GM18907 (cell line): ENCODE measurements at regions not wholly inside any gene's neighbourhood (a gene's known extent, or its start where the extent isn't known, plus 50 kb on each side); places are given as distances from the start of the nearest gene placed in this dataset.

ENCODE experiments used
- ATAC-seq: cut with Tn5 transposase; IDR thresholded peaks from one replicate; pipeline ENCODE4 v1.9.1; 2021; ENCODE audit warnings: mild to moderate bottlenecking, moderate library complexity; ENCODE audit not compliant: unreplicated experiment

DNA sequence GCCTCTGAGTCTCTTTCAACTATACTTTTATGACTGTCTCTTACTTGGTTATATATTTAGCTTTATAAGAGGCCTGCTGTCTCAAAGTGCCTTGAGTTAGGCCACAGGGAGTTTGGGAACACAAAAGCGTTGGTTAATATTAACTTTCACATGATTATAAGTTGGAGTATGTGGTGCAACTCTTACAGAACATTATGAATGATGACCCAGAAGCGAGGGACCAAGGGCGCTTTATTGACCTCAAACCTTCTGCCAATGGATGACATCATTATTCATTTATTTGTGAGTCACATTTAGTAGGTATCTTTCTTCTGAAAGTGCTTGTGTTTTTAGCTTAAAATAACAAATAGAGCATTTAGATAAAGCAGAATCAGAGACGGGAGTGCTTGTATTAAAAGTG, 298.0 kb upstream of the ZC3H12C start:
- no peak for ATAC-seq

DNA sequence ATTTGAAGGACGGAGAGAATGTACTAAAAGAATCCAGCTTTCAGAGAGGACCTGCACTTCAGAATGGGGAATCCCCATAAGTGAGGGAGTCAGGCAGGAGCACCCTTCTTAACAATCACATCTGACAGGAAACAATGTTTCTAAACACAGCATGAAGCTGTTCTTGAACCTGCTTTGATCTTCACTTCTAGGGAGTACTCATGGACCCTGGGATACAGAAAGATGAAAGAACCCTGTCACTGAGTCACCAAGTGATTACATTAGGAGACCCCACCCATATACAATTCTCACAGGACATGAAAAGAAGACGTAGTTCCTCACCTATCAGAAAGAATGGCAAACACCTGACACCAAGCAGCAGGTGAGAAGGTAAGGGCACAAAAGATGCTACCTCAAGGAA, 296.9 kb upstream of the ZC3H12C start:
- no peak for ATAC-seq

DNA sequence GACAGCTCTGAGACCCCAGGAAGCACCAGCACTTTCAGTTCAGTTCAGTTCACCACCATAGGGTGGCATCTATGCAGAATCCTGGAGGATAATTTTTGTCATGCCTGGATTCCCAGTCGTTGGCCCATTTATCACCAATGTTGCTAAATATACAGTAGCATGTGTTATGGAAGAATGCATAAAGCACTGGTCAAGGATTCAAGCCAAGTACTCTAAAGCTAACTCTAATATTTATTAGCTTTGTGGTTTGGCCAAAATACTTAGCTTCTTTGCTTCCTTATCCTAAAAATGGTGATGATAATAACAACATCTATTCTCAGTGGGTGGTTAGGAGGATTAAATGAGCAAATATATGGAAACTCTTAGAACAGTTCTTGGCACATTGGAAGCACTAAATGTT, 294.7 kb upstream of the ZC3H12C start:
- ATAC-seq = no peak

DNA sequence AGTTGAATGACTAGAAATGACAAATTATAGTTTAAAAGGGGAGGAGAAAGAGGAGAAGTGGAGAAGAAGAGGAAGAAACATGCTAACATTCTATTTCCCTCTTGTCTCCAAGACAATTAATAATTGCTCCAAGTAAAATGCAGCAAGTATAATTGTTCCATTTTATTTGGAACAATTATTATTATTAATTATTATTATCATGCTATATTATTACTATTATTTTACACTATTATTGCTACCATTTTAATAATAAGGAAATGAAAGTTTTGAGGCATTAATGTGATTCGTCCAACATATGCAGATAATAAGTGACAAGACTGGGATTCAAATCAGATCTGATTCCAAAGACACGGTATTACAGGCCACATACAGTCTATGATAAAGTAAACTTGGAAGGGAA, 293.6 kb upstream of the ZC3H12C start:
- ATAC-seq = no peak

DNA sequence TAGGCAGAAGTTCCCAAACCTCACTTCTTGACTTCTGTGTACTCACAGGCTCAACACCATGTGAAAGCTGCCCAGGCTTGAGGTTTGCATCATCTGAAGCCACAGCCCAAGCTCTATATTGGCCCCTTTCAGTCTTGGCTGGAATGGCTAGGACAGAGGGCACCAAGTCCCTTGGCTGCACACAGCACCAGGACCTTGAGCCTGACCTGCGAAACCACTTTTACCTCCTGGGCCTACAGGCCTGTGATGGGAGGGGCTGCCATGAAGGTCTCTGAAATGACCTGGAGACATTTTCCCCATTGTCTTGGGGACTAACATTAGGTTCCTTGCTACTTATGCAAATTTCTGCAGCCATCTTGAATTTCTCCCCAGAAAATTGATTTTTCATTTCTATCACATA, 288.3 kb upstream of the ZC3H12C start:
- ATAC-seq = no peak

DNA sequence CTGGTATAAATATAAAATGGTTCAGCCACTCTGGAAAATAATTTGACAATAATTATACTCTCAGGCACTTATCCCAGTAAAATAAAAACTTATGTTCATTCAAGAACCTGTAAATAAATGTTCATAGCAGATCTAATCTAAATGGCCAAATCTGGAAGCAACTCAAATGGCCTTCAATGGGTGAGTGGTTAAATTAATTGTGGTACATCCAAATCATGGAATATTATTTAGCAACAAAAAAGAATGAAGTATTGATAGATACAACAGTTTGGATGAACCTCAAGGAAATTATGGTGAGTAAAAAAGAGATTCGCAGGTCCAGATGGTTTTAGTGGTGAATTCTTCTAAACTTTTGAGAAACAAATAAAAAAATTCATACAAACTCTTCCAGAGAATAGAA, 287.0 kb upstream of the ZC3H12C start:
- no peak for ATAC-seq

DNA sequence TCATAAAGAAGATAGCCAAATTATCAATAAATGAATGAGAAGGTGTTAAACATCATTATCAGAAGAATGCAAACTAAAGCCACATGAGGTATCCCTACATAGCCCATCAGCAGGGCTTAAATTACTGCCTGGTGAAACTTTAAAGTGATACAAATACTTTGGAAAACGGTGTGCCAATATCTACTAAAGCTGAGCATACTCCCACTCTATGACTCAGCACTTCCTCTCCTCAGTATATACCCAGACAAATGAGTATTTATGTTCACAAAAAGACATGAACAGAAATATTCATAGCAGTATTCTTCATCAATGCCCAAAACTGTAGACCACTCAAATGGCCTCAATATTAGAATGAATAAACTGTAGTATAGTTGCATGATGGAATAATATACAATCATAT, 284.6 kb upstream of the ZC3H12C start:
- ATAC-seq = no peak

DNA sequence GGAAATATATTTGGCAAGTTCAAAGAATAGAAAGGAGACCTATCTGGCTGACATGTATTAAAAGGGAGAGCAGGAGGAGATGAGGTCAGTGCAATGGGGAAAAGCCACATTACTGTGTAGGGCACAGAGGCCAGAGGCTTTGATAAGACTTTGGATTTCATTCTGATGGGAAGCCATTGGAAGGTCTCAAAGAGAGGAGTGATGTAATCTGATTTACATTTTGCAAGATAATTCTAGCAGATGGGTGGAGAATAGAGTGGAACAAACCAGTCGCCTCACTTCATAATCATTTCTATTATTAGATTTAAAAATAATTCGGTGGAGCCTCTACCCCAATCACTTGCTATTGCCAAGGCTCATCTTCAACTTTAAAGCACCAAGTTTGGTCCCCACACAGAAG, 278.4 kb upstream of the ZC3H12C start:
- no peak for ATAC-seq

DNA sequence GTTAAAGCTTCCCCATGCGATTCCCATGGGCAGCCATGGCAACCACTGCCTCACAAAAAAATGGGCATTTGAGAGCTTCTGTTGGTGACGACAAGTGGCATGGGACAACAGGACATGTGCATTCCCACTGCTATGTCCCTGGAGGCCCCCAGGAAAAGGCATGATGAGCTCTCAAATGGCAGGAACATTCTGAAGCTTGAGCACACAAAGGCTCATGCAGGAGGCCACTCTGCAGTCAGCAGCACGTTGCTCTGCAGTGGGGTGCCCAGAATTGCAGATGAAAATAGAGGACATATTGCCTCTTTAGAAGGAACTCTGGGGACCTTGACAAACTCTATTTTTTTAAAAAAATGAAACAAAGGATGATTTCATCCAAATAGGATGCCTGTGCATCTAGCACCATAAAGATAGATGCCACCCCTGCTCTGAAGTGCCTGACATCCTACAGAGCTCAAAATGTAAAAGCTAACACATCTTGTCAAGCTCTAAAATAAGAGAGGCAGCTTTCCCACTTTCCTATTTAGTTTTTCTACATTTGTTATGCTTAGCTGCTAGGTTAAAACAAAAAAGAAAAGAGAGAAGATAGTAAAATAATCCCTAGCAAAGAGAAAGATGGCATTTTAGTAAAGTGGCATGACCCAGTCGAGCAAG, 277.6 kb upstream of the ZC3H12C start:
- ATAC-seq = no peak

DNA sequence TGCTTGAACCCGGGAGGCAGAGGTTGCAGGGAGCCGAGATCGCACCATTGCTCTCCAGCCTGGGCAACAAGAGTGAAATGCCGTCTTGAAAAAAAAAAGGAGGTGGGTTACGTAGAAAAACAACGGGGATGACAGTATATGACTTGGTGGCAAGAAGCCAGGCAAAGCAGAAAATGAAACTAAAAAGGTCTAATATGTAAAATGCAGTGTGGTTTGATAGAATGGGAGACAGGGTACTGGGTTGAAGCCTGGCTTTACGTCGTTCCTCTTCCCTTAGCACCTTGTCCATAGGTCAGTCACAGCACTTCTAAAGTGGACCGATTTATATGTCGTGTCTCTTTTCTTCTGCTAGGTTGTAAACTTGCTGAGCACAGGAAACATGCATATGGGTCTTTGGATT, 274.9 kb upstream of the ZC3H12C start:
- ATAC-seq = no peak

DNA sequence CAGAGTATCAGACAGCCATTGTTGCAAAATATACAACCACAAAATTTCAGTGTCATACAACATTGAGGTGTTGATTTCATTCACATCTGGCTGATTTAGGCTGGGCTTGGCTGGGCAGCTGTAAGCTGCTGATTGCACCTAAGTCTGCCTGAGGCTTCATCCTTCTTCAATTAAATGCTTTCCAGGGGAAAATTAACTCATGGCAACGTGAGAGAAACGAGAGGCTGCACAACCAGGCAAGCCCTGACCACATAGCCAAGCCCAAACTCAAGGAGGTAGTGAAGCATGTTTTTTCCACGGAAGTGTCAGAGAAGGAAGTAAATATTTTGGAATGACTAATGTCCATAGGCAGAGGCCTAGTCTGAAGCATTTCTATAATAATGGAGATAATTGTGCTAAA, 273.8 kb upstream of the ZC3H12C start:
- ATAC-seq = no peak

DNA sequence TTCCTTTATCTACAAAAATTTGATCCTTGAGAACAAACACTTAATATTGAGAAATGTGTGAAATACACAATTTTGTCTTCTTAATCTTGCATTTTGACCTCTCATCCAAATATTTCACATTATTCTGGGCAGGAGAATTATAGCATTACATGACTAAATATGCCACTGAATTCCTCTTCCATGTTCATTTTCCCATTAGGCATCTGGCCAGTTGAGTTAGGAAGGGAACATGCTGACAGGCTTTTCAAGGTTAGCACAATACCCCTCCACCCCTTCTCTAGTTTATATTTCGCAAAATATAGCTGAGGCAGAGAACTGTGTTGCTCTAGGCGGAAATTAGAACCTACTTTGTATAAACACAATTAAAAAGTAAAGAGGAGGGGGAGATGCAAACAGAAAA, 271.7 kb upstream of the ZC3H12C start:
- no peak for ATAC-seq

DNA sequence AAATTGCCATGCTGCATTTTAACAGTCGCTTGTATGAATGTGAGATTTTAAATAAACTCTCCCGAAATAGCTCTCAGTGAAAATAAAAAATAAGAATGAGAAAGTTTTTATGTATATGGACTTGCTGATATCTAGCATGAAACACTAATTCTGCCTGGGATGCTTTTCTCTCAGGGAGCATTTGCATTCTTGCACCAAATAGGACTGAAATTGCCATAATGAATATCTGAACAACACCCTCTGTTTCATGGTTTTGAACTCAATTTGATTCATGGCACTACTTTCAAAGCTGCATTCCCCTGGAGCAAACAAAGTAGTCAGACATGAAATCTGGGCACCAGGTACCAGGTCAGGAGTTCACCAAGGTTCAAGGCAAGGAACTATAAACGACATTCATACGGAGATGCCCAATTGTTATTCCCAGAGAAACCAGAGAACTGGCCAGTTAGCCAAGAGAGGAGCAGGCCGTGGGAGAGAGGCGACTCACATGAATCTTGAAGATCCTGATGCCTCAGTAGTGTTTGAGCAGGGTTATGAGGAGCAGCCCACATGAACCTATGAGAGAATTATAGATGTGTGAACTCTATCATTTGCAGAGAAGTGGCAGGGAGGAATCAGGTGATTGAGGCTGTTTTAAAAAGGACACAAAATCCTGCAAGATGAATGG, 270.6 kb upstream of the ZC3H12C start:
- ATAC-seq = no peak

DNA sequence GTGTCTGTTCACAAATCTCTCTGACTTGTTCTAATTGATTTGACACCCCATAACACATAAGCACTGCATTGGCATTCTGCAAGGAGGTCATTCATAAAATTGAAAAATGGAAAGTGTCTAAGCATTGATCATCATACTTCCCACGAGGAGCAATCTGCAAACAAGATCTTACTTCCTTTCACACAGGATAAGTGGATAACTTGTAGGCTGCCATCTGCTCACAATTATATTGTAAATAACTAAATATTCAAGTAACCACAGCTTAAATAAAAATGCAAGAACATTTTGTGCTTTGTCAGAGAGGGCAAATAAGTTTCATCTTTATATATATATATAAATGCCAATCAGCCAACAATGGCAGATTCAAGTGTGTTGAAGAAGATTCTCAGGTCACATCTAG, 264.8 kb upstream of the ZC3H12C start:
- ATAC-seq = no peak

DNA sequence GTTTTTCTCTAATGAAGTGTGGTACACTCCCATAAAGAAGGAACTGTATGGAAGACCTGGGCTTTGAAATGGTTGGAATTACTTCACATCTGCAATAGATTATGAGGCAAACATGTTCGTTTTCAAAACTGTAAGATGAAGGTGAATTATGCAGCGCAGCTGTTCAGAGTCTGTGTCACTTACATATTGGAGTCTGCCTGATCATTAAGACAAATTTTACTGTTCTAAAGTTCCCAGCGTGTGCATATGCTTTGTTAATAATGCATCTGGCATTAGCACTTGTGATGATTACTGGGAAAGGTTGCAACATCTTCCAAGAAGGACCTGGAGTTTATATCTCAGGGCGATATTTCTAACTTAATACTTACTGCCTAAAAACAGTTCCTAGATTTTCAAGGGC, 255.2 kb upstream of the ZC3H12C start:
- ATAC-seq = no peak

DNA sequence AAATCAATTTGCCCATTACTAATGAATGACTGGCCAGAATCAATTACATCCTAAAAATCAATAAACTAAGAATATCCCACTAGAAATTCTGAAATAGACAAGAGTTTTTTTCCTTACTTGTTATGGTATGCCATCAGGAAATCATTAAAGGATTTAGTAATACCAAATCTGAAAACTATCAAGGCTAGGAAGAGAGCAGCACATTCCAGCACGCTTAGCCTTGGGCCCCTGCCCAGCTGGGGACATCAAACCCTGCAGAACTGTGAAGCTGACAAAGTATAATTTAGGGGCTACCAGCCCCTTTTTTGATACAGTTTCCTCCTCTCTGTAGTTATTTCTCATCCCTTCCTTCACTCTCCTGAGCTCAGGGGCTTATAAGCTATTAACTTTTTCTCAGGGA, 247.8 kb upstream of the ZC3H12C start:
- ATAC-seq = no peak

DNA sequence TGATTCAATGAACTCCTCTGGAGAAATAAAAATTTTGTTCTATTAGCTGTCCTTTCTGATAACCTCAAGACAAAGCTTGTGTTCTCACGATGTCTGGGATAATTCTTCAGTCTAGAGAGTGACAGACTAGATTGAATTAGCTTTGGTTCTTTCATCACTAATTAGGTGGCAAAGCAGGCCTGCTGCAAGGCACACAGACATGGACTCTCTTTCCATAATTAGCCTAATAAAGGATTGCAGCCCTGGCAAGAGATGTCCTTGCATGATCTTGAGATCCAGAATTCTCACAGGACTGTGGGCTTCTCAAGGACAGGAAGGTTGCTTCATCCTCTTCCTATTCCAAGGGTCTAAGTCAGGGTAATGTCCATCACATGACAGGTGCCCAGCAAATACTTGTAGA, 245.6 kb upstream of the ZC3H12C start:
- no peak for ATAC-seq

DNA sequence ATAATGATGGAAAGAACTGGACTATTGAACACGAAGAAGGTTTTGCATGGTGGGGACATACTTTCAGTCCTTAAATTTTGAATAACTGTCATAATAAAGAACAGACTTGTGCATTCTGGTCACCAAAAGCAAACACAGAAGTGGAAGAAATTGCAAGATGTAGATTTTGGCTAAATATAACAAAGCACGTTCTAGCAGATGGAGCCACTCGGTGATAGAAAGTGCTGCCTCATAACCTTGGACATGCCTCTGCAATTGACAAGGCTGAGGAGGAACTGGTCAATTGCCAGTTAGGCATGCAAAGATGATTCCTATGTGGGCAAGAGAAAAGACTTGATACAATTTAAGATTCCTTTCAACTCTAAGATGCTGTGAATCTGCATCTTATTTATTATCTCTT, 244.1 kb upstream of the ZC3H12C start:
- no peak for ATAC-seq

DNA sequence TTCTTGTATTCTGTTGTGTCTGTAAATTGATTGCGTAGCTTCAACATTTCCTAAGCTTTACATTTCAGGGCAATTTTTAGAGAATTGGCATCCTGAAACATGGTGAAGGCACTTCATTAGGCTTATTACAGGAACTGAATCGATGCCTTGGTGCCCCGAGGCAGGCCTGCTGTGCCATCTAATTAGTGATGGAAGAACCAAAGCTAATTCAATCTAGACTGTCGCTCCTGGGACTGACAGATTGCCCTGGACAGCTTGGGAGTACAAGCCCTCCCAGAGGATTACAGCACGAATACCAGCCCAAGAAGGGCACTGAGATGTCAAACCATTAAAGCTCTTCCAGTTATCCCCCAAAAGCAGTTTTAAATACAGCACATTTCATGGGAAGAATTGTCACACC, 243.2 kb upstream of the ZC3H12C start:
- no peak for ATAC-seq

DNA sequence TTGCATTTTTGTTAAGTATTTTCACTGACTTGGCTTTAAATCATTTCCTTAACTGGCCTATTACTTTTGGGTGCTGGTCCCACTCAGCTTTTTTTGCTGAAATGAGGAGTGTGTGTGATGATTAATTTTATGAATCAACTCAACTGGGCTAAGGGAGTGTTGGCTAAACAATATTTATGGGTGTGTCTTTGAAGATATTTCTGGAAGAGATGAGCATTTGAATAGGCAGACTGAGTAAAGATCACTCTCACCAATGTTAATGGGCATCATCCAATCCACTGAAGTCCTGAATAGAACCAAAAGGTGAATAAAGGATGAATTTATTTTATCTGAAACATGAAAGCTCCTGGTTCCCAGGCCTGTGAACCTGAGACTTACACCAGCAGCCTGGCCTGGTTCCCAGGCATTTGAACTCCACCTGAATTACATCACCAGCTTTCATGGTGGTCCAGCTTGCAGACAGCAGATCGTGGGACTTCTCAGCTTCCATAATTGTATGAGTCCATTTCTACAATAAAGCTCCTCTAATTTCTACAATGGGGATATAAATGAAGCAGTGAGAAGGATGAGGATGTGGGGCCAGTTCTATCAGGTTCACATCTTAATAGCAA, 241.3 kb upstream of the ZC3H12C start:
- ATAC-seq = no peak

DNA sequence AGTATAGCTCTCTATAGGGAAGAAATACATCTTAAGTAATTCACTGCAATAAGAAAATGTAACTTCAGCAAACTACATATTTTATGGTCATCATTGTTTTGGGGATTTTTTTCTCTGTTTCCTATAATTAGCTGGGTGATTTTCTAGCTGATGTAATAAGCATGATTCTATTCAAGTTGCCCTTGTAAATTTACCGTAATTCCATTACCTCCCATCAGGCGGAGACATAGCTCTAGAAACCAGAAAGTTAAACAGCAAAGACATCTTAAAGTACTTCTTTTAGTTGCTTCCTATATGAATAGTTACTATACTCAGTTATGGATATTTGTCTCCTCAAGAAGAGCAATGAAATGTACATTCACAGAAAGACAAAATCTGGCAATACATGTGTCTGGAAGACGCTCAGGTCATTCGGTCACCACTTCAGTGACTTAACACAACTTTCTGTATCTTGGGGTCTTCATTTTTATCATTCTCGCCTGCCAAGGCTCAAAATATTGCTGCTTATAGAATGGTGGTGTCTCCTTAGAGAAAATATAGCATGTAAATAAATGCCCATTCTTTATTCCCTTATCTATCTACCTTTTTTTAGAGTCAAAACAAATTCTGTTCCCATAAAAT, 239.9 kb upstream of the ZC3H12C start:
- peak; percentile 83 for ATAC-seq

DNA sequence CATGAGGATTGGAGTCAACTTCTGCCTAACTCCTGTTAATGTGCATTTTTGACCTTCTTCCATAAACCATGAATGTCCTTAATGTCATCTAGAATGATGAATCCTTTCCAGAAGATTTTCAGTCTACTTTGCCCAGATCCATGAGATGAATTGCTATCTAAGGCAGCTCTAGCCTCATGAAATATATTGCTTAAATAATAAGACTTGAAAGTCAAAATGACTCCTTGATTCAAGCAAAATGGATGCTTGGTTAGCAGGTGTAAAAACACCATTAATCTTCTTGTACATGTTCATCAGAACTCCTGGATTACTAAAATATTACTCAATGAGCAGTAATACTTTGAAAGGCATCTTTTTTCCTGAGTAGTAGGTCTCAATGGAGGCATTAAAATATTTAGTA, 238.5 kb upstream of the ZC3H12C start:
- no peak for ATAC-seq
